ENCODE measurements at regions not wholly inside any gene's neighbourhood (a gene's known extent, or its start where the extent isn't known, plus 50 kb on each side); places are given as distances from the start of the nearest gene placed in this dataset.

DNA sequence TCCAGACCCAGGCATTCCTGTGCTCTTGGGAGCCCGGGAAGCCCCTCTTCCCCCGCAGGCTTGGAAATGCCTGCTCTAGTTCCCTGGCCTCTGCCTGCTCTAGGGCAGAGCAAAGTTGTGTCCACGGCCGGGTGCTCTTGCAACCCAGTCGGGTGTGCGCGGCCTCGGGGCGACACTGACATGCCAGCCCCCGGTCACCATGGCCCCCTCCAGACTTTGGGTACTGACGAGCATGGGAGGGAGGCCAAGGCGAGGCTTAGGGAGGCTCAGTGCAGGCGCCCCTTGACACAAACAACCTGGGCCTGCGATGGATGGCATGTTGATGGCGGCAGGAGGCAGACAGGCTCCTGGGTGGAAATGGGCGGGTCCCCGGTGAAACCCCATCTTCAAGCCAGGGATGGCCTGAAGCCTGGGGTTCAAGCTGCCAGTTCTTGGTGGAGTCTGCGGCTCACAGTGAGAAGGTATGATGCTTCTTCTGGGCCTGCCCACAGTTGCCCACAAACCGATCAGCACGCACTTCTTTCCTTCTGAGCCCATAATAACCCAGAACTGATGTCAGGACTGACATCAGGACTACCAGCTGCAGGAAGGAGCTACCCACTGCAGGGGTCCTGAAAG lies 689.9 kb downstream of the DSC3 start:
- TF ChIP-seq CTCF (IDR thresholded peaks at IDR 0.05; ENCODE audit: poor library complexity): no peak
- no peak for TF ChIP-seq EZH2 (IDR thresholded peaks at IDR 0.05; ENCODE audit: borderline replicate concordance)
- TF ChIP-seq EZH2phosphoT487 (IDR thresholded peaks at IDR 0.05; ENCODE audit: low read depth, severe bottlenecking, unreplicated experiment): no peak

Measured in hepatocyte (in vitro differentiated cells).